ENCODE measurements at regions not wholly inside any gene's neighbourhood (a gene's known extent, or its start where the extent isn't known, plus 50 kb on each side); places are given as distances from the start of the nearest gene placed in this dataset.
"Not testable (repeated sequence)": the region's sequence is repeated elsewhere in the genome, so short reads cannot be mapped to it uniquely, and the experiment has no call there.

- not testable (repeated sequence) for DNase-seq (ENCODE audit: low read depth in 3 of 3, low spot score in 1 of 3)
Observed at GRCh38 chr17:15858082-15858481, 86.8 kb upstream of the ADORA2B start.

GRCh38 chr17:15860774-15861173, 84.2 kb upstream of the ADORA2B start:
- not testable (repeated sequence) for DNase-seq (ENCODE audit: low read depth in 3 of 3, low spot score in 1 of 3)

- DNase-seq (ENCODE audit: low read depth in 3 of 3, low spot score in 1 of 3), result not testable (repeated sequence)
Observed at GRCh38 chr17:15864061-15864460, 80.9 kb upstream of the ADORA2B start.

- DNase-seq (ENCODE audit: low read depth in 3 of 3, low spot score in 1 of 3), result not testable (repeated sequence)
Observed at GRCh38 chr17:15864472-15864871, 80.5 kb upstream of the ADORA2B start.

- not testable (repeated sequence) for DNase-seq (ENCODE audit: low read depth in 3 of 3, low spot score in 1 of 3)
Observed at GRCh38 chr17:15866015-15866414, 78.9 kb upstream of the ADORA2B start.

- not testable (repeated sequence) for DNase-seq (ENCODE audit: low read depth in 3 of 3, low spot score in 1 of 3)
Observed at GRCh38 chr17:15867331-15867730, 77.6 kb upstream of the ADORA2B start.

- DNase-seq (ENCODE audit: low read depth in 3 of 3, low spot score in 1 of 3), result not testable (repeated sequence)
Observed at GRCh38 chr17:15869868-15870267, 75.1 kb upstream of the ADORA2B start.

- DNase-seq (ENCODE audit: low read depth in 3 of 3, low spot score in 1 of 3), result not testable (repeated sequence)
Observed at GRCh38 chr17:15872677-15873076, 72.3 kb upstream of the ADORA2B start.

- not testable (repeated sequence) for DNase-seq (ENCODE audit: low read depth in 3 of 3, low spot score in 1 of 3)
Observed at GRCh38 chr17:15877882-15878500, 66.9 kb upstream of the ADORA2B start.

GRCh38 chr17:15882058-15882720, 62.7 kb upstream of the ADORA2B start:
- no peak for DNase-seq (ENCODE audit: low read depth in 3 of 3, low spot score in 1 of 3)

GRCh38 chr17:15882777-15883176, 62.2 kb upstream of the ADORA2B start:
- no peak for DNase-seq (ENCODE audit: low read depth in 3 of 3, low spot score in 1 of 3)

GRCh38 chr17:15883617-15884111, 61.3 kb upstream of the ADORA2B start:
- no peak for DNase-seq (ENCODE audit: low read depth in 3 of 3, low spot score in 1 of 3)

- no peak for DNase-seq (ENCODE audit: low read depth in 3 of 3, low spot score in 1 of 3)
Observed at GRCh38 chr17:15884731-15885130, 60.2 kb upstream of the ADORA2B start.

GRCh38 chr17:15885770-15886169, 59.2 kb upstream of the ADORA2B start:
- no peak for DNase-seq (ENCODE audit: low read depth in 3 of 3, low spot score in 1 of 3)

GRCh38 chr17:15886221-15886620, 58.7 kb upstream of the ADORA2B start:
- DNase-seq (ENCODE audit: low read depth in 3 of 3, low spot score in 1 of 3), result no peak

- DNase-seq (ENCODE audit: low read depth in 3 of 3, low spot score in 1 of 3), result no peak
Observed at GRCh38 chr17:15886804-15887203, 58.1 kb upstream of the ADORA2B start.

GRCh38 chr17:15888436-15888835, 56.5 kb upstream of the ADORA2B start:
- DNase-seq (ENCODE audit: low read depth in 3 of 3, low spot score in 1 of 3), result no peak

- no peak for DNase-seq (ENCODE audit: low read depth in 3 of 3, low spot score in 1 of 3)
Observed at GRCh38 chr17:15890279-15890892, 54.5 kb upstream of the ADORA2B start.

GRCh38 chr17:15891318-15891717, 53.6 kb upstream of the ADORA2B start:
- DNase-seq (ENCODE audit: low read depth in 3 of 3, low spot score in 1 of 3), result no peak

- DNase-seq (ENCODE audit: low read depth in 3 of 3, low spot score in 1 of 3), result no peak
Observed at GRCh38 chr17:15892244-15892643, 52.7 kb upstream of the ADORA2B start.

- DNase-seq (ENCODE audit: low read depth in 3 of 3, low spot score in 1 of 3), result no peak
Observed at GRCh38 chr17:15892731-15893657, 51.9 kb upstream of the ADORA2B start.

Measured in stimulated activated CD4-positive, alpha-beta T cell treated with anti-CD3 and anti-CD28 coated beads, TNF-alpha, amount 100 ng/mL, for 1 hour (primary cell).